ENCODE measurements at regions not wholly inside any gene's neighbourhood (a gene's known extent, or its start where the extent isn't known, plus 50 kb on each side); places are given as distances from the start of the nearest gene placed in this dataset.

DNA sequence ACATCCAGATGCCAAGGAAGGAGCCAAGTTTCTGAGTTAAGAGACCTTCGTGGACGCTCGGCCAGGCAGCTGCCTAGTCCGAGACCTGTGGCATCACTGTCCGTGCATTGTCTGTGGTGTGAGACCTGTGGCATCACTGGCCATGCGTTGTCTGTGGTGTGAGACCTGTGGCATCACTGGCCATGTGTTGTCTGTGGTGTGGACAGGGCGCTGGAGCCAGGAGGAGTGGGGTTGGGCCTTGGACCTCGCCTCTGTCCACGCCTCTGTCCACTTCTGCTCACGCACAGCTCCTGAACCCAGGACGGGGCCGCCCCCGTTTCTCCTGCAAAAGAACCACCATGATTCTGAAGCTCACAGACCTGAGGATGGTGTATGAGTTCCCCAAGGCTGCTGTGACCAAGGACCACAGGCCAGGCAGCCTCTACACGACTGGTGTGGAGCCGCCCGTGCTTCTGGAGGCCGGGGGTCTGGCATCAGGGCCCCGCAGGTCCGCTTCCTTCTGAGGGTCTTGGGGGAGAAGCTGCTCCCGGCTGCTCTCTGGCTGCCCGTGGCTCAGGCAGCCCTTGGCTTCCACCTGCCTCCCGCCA, 1218.3 kb downstream of the BRD1 start:
- no peak for FAIRE-seq

DNA sequence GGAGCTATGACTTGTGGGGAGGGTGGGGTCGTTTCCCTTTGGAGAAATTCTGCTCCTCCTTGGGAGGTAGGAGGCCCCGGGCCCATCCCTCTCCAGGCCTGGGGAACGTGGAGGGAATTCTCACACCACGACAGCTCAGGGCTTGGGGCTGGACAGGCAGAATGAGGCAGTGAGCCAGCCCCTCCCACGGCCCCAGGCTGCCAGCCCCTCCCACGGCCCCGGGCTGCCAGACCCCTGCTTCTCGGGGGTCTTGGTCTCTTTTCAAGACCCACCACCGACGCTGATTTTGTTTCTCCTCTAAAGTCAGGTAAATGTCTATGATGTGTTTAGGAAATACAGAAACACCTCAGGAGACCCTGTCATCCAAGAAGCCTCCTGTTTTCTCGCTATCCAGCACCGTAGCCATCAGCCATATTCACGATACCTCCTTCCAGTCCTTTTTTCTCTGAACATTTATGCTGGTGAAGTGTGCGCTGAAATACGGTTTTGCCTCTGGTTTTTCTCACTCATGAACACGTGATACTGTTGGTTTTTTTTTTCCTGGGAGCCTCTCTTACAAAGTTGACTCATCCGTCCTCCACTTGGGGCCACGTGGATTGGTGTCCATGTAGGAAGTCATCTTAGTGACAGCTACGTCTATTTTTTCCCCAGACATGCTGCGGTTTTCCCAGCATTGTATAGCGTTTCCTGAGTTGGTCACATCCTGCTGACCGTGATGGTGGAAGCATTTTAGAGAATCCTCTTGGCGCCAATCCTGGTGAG, 1219.6 kb downstream of the BRD1 start:
- no peak for DNase-seq (ENCODE audit: low spot score)
- FAIRE-seq, result no peak

More for the DNA sequence above, 1218.3 kb downstream of the BRD1 start:
- DNase-seq (ENCODE audit: low spot score), result no peak

GRCh38 chr22:48606684-48607307, 1220.9 kb downstream of the BRD1 start:
- DNase-seq (ENCODE audit: low spot score) (no peak), FAIRE-seq (no peak)

DNA sequence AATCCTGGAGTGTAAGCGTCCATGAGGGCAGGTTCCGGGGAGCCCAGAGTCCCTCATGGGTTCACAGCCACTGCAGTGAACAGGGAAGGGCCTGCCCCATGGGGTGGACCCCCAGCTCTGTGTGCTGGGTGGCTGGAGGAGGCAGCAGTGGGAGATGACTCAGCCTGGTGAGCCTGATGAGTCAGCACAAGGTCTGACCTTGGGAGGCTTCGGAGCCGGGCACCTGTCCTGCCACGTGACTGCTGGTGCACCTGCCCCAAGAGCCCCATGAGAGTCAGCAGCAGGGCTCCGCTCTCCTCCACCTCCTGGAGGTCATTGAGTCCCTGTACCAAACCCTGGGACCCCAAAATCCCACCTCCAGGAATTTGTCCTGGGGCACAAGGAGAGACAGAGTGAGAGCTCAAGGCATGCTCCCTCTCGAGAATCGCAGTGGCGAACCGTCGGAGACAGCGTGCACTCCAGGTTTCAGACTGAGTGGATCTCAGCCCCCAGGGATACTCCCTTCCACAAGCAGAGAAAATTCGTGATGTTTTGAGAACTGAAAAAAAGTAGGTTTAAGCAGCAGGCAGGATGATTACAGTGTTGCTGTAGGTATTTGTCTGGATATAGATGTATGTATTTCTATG, 1221.7 kb downstream of the BRD1 start:
- DNase-seq (ENCODE audit: low spot score) (no peak), FAIRE-seq (no peak)

DNA sequence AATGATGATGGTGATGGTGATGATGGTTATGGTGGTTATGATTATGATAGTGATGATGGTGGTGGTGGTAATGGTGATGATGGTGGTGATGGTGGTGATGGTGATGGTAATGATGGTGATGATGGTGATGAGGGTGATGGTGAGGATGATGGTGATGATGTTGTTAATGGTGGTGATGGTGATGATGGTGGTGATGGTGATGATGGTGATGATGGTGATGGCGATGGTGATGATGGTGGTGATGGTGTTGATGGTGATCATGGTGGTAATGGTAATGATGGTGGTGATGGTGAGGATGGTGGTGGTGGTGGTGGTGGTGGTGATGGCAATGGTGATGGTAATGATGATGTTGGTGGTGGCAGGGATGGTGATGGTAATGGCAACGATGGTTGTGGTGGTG, 1222.5 kb downstream of the BRD1 start:
- FAIRE-seq, result no peak

GRCh38 chr22:48603621-48604320, 1223.9 kb downstream of the BRD1 start:
- FAIRE-seq (no peak), DNase-seq (ENCODE audit: low spot score) (no peak)

More for the DNA sequence above, 1222.5 kb downstream of the BRD1 start:
- no peak for DNase-seq (ENCODE audit: low spot score)

- no peak for DNase-seq (ENCODE audit: low spot score)
- FAIRE-seq, result no peak
Observed at GRCh38 chr22:48602805-48603518, 1224.7 kb downstream of the BRD1 start.

DNA sequence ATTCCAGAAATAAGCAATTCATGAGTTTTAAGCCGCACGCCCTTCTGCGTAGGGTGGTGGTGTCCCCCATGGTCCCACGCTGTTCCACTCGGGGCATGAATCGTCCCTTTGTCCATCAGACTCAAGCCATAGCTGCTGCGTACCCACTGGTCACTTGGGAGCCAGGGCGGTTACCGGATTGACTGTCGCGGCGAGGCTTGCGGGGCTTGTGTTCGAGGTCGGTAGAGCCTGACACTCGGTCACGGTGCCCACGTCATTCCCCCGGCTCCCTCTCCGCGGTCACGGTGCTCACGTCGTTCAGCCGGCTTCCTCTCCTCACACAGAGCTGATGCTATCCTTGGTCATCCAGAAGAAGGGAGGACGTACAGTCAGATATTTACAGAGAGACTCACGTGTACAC, 1227.0 kb downstream of the BRD1 start:
- no peak for FAIRE-seq

GRCh38 chr22:48600171-48600570, 1227.5 kb downstream of the BRD1 start:
- DNase-seq (ENCODE audit: low spot score), result no peak
- no peak for FAIRE-seq

More for the DNA sequence above, 1227.0 kb downstream of the BRD1 start:
- no peak for DNase-seq (ENCODE audit: low spot score)

- FAIRE-seq (no peak), DNase-seq (ENCODE audit: low spot score) (no peak)
Observed at GRCh38 chr22:48599346-48599745, 1228.3 kb downstream of the BRD1 start.

- FAIRE-seq (no peak), DNase-seq (ENCODE audit: low spot score) (no peak)
Observed at GRCh38 chr22:48596111-48596850, 1231.4 kb downstream of the BRD1 start.

- FAIRE-seq, result no peak
- DNase-seq (ENCODE audit: low spot score), result no peak
Observed at GRCh38 chr22:48595511-48595905, 1232.2 kb downstream of the BRD1 start.

DNA sequence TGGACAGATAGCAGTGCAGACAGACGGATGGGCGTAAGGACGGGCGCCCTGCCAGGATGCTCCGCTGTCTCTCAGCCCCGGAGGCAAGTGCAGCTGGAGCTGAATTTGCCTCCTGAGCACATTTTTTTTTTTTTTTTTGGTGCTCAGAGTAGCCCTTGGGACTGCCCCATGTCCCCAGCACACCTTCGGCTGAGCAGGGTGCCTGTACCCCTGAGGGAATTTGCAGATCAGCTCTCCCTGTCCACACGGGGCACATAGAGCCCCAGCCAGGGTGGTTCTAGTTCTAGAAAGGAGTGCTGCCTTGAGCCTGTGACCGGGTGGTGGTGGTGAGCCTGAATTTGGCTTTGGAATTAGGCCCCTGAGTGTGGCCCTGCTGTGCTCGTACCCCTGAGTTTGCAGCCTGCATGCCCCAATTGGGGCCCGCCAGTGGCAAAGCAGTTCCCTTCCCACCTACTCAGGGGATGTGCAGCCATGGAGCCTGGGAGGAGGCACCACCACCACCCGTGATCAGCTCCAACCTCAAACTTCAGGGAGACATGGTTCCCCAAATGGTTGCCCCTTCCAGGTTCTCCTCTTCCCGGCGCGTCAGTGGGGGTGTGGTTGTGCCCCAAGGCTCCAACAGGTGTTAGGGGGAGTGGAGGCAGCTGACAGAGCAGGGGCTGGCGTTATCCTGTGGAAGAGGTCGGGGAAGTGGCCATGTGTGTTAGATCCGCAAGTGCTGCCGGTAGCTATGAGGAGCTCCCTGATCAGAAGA, 1232.7 kb downstream of the BRD1 start:
- no peak for DNase-seq (ENCODE audit: low spot score)
- no peak for FAIRE-seq

GRCh38 chr22:48594016-48594756, 1233.5 kb downstream of the BRD1 start:
- FAIRE-seq (no peak), DNase-seq (ENCODE audit: low spot score) (no peak)

DNA sequence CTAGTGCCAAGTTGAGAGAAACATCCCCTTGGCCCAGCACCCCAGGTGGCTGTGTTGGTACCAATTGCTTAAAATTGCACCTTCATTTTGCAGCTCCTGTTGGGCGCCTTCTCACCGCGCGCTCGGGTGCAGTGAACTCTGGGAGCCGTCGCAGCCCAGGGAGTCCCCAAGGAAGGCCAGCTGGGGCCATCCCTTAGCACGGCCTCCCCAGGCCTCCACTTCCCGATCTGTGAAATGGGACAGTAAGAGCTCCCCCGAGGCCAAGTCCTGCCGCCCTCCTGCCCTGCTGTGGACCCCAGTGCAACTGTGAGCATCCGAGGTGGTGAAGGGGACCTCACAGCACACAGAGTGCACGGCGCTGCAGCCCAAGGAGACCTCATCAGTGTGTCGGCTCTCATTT, 1234.1 kb downstream of the BRD1 start:
- FAIRE-seq, result no peak
- DNase-seq (ENCODE audit: low spot score), result no peak

DNA sequence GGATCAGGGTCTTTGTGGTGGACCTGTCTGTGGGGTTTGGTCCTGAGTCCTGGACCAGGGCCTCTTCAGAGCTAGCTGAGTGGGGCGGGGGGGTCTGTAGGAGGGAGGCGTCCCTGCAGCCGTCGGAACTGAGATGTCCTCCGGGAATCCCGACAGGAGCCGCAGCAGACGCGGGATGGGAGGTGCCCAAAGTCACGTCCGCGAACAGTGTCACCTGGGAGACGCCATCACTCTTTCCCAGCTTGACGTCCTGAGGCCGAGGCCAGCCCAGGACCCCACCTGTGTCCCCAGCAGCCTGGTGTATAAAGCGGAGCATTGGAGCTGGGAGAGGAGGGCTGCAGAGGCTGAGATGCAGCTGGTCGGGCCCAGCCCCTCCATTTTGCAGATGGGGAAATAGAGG, 1234.7 kb downstream of the BRD1 start:
- no peak for DNase-seq (ENCODE audit: low spot score)
- no peak for FAIRE-seq

DNA sequence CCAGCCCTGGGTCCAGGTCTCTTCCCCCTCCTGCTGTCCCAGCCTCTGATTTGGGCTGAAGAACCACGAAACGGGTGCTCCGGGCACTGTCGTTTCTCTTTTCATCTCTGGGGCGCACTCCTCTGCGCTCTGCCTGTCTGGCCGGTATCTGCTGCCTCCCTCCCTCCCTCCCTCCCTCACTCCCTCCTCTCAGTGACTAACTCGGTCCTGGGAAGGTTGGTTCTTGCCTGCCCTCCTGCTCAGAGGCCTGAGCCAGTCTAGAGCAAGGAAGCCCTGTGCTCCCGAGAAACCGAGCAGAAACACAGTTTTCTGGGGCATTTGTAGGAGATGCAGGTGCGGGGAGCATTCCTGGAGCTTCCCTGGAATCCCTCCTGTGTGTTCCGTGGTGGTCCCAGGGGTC, 1235.2 kb downstream of the BRD1 start:
- no peak for FAIRE-seq

GRCh38 chr22:48592066-48592345, 1235.7 kb downstream of the BRD1 start:
- FAIRE-seq (no peak), DNase-seq (ENCODE audit: low spot score) (no peak)

More for the DNA sequence above, 1235.2 kb downstream of the BRD1 start:
- no peak for DNase-seq (ENCODE audit: low spot score)

Measured in RCC 7860 (cell line).